ENCODE measurements at regions not wholly inside any gene's neighbourhood (a gene's known extent, or its start where the extent isn't known, plus 50 kb on each side); places are given as distances from the start of the nearest gene placed in this dataset.

DNA sequence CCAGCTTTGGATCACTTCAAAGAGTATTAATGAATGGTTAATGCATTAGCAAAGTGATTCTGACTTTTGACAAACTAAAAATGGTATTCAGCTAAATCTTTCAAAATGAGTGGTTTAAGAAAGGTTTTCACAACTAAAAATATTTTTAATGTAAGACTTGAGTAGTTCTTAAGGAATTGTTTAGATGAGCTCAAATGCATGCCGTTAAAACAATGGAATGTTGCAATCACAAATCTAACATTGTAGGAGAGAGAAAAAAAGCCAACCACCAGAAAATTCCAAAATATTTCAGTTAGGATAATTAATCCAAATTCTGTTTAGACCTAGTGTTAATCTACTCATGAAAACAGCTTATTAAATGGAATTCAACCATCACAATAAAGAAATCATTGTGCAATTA is 1044.8 kb upstream of the SLC10A2 start:
- Histone ChIP-seq H3K4me1 (ENCODE audit: insufficient read depth, poor library complexity, severe bottlenecking) (peaks cover 6% of the 10 kb centered on the region), H3K36me3 (ENCODE audit: low read depth) (no peaks in the 10 kb centered on the region), H3K4me3 (ENCODE audit: severe bottlenecking) (no peak overlapping the region), H3K27me3 (ENCODE audit: insufficient read depth, poor library complexity, severe bottlenecking) (no peaks in the 10 kb centered on the region), H3K9me3 (ENCODE audit: severe bottlenecking) (no peaks in the 10 kb centered on the region), H3K27ac (ENCODE audit: poor library complexity, severe bottlenecking) (no peak overlapping the region)
- no peak for DNase-seq (ENCODE audit: low spot score)
- ATAC-seq (ENCODE audit: low read depth) = no peak
- TF ChIP-seq CTCF (IDR thresholded peaks at IDR 0.05; ENCODE audit: poor library complexity, severe bottlenecking) = no peak

DNA sequence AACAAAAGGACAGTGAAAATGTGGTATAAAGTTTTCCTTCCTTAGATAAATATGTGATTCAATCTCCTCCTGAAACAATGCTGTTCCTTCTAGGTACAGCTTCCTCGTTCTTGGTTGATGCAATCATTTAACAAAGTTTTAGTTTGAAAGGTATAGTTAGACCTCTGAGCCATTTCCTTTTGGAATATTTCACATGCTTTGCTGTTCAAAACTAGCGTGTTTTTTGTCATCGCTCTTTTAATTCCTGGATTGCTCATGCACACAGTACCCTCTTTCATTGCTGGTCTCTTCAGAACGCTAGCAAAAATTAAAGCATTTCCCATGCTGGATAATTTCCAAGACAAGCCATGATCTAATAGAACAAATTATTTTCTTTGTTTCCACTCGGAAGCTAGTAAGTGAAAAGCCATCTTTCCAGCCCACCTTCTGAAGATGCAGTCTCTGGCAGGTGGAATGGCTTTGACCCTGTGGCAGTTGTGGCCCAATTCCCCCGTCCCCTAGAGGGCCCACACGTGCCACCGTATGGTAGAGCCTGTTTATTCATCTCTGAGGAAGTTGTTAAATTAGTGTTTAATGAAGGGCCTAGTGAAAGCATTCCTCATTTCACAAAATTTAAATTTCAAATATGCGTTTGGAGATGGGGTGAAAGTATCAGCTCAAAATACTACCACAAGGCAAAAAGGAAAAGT is 1040.6 kb upstream of the SLC10A2 start:
- ATAC-seq (ENCODE audit: low read depth) (peak; percentile 92), DNase-seq (ENCODE audit: low spot score) (no peak)
- Histone ChIP-seq H3K27ac (ENCODE audit: poor library complexity, severe bottlenecking) (peak overlapping the region; percentile 62), H3K9me3 (ENCODE audit: severe bottlenecking) (no peaks in the 10 kb centered on the region), H3K36me3 (ENCODE audit: low read depth) (no peaks in the 10 kb centered on the region), H3K27me3 (ENCODE audit: insufficient read depth, poor library complexity, severe bottlenecking) (no peaks in the 10 kb centered on the region), H3K4me1 (ENCODE audit: insufficient read depth, poor library complexity, severe bottlenecking) (peaks cover 13% of the 10 kb centered on the region), H3K4me3 (ENCODE audit: severe bottlenecking) (no peak overlapping the region)
- peak; percentile 30 for TF ChIP-seq CTCF (IDR thresholded peaks at IDR 0.05; ENCODE audit: poor library complexity, severe bottlenecking)

GRCh38 chr13:104105418-104106355 is 1039.5 kb upstream of the SLC10A2 start:
- H3K27me3 ChIP-seq (ENCODE audit: insufficient read depth, poor library complexity, severe bottlenecking) = no peaks in the 10 kb centered on the region
- TF ChIP-seq CTCF (IDR thresholded peaks at IDR 0.05; ENCODE audit: poor library complexity, severe bottlenecking) = no peak

GRCh38 chr13:104099750-104100149 is 1033.5 kb upstream of the SLC10A2 start:
- Histone ChIP-seq H3K27ac (ENCODE audit: poor library complexity, severe bottlenecking) (no peak overlapping the region), H3K4me3 (ENCODE audit: severe bottlenecking) (no peak overlapping the region), H3K36me3 (ENCODE audit: low read depth) (no peaks in the 10 kb centered on the region), H3K27me3 (ENCODE audit: insufficient read depth, poor library complexity, severe bottlenecking) (no peaks in the 10 kb centered on the region), H3K9me3 (ENCODE audit: severe bottlenecking) (no peaks in the 10 kb centered on the region), H3K4me1 (ENCODE audit: insufficient read depth, poor library complexity, severe bottlenecking) (no peaks in the 10 kb centered on the region)
- DNase-seq (ENCODE audit: low spot score) (no peak), ATAC-seq (ENCODE audit: low read depth) (no peak)
- no peak for TF ChIP-seq CTCF (IDR thresholded peaks at IDR 0.05; ENCODE audit: poor library complexity, severe bottlenecking)

More at GRCh38 chr13:104105418-104106355, 1039.5 kb upstream of the SLC10A2 start:
- H3K4me3 ChIP-seq (ENCODE audit: severe bottlenecking) = no peak overlapping the region
- H3K27ac ChIP-seq (ENCODE audit: poor library complexity, severe bottlenecking) = peak overlapping the region; percentile 62
- ATAC-seq (ENCODE audit: low read depth) (no peak), DNase-seq (ENCODE audit: low spot score) (no peak)
- no peaks in the 10 kb centered on the region for H3K36me3 ChIP-seq (ENCODE audit: low read depth)
- no peaks in the 10 kb centered on the region for H3K9me3 ChIP-seq (ENCODE audit: severe bottlenecking)
- peaks cover 13% of the 10 kb centered on the region for H3K4me1 ChIP-seq (ENCODE audit: insufficient read depth, poor library complexity, severe bottlenecking)

All from RWPE2 (cell line).